ENCODE measurements at regions not wholly inside any gene's neighbourhood (a gene's known extent, or its start where the extent isn't known, plus 50 kb on each side); places are given as distances from the start of the nearest gene placed in this dataset.
A peak's percentile ranks its signal among the peaks of the same experiment; 100 is the strongest.

GRCh38 chr5:89513299-89514044 lies 630.5 kb upstream of the MEF2C start:
- TF ChIP-seq CTCF (conservative IDR thresholded peaks at IDR 0.05; ENCODE audit: low read depth, low read length) = no peak
- DNase-seq (ENCODE audit: low read depth) = peak; percentile 32
- no peak overlapping the region for H3K4me3 ChIP-seq (ENCODE audit: low read length)

GRCh38 chr5:89504051-89504450 lies 621.1 kb upstream of the MEF2C start:
- no peak overlapping the region for H3K4me3 ChIP-seq (ENCODE audit: low read length)
- no peak for DNase-seq (ENCODE audit: low read depth)
- no peak for TF ChIP-seq CTCF (conservative IDR thresholded peaks at IDR 0.05; ENCODE audit: low read depth, low read length)

GRCh38 chr5:89499787-89500186 lies 616.8 kb upstream of the MEF2C start:
- no peak overlapping the region for H3K4me3 ChIP-seq (ENCODE audit: low read length)
- TF ChIP-seq CTCF (conservative IDR thresholded peaks at IDR 0.05; ENCODE audit: low read depth, low read length) = no peak
- no peak for DNase-seq (ENCODE audit: low read depth)

- no peak for TF ChIP-seq CTCF (conservative IDR thresholded peaks at IDR 0.05; ENCODE audit: low read depth, low read length)
- DNase-seq (ENCODE audit: low read depth) = no peak
- H3K4me3 ChIP-seq (ENCODE audit: low read length) = no peak overlapping the region
These were observed 615.7 kb upstream of the MEF2C start for GRCh38 chr5:89498699-89499098.

GRCh38 chr5:89493414-89493813 lies 610.4 kb upstream of the MEF2C start:
- no peak overlapping the region for H3K4me3 ChIP-seq (ENCODE audit: low read length)
- TF ChIP-seq CTCF (conservative IDR thresholded peaks at IDR 0.05; ENCODE audit: low read depth, low read length) = no peak
- DNase-seq (ENCODE audit: low read depth) = no peak

- no peak for TF ChIP-seq CTCF (conservative IDR thresholded peaks at IDR 0.05; ENCODE audit: low read depth, low read length)
- no peak overlapping the region for H3K4me3 ChIP-seq (ENCODE audit: low read length)
- DNase-seq (ENCODE audit: low read depth) = no peak
These were observed 602.0 kb upstream of the MEF2C start for GRCh38 chr5:89484962-89485361.

GRCh38 chr5:89480406-89481007 lies 597.5 kb upstream of the MEF2C start:
- TF ChIP-seq CTCF (conservative IDR thresholded peaks at IDR 0.05; ENCODE audit: low read depth, low read length) = no peak
- DNase-seq (ENCODE audit: low read depth) = no peak
- H3K4me3 ChIP-seq (ENCODE audit: low read length) = no peak overlapping the region

All from retinal pigment epithelial cell (primary cell).